ENCODE measurements at regions not wholly inside any gene's neighbourhood (a gene's known extent, or its start where the extent isn't known, plus 50 kb on each side); places are given as distances from the start of the nearest gene placed in this dataset.

GRCh38 chr4:15297344-15297743 is 130.5 kb upstream of the C1QTNF7 start:
- Histone ChIP-seq H3K4me1 (ENCODE audit: control insufficient read depth, insufficient read depth, low read length) (no peaks in the 10 kb centered on the region), H3K9ac (ENCODE audit: low read depth, low read length) (no peak overlapping the region), H3K9me3 (ENCODE audit: control insufficient read depth, insufficient read depth, low read length) (no peaks in the 10 kb centered on the region), H3K27me3 (ENCODE audit: control insufficient read depth, insufficient read depth, low read length) (no peaks in the 10 kb centered on the region), H3K36me3 (ENCODE audit: control insufficient read depth, insufficient read depth, low read length) (no peaks in the 10 kb centered on the region), H3K4me3 (ENCODE audit: low read depth, low read length) (no peak overlapping the region)

GRCh38 chr4:15299627-15300026 is 128.2 kb upstream of the C1QTNF7 start:
- no peak overlapping the region for H3K9ac ChIP-seq (ENCODE audit: low read depth, low read length)
- H3K27me3 ChIP-seq (ENCODE audit: control insufficient read depth, insufficient read depth, low read length), result no peaks in the 10 kb centered on the region
- H3K4me1 ChIP-seq (ENCODE audit: control insufficient read depth, insufficient read depth, low read length), result no peaks in the 10 kb centered on the region
- no peaks in the 10 kb centered on the region for H3K9me3 ChIP-seq (ENCODE audit: control insufficient read depth, insufficient read depth, low read length)
- H3K36me3 ChIP-seq (ENCODE audit: control insufficient read depth, insufficient read depth, low read length), result no peaks in the 10 kb centered on the region
- H3K4me3 ChIP-seq (ENCODE audit: low read depth, low read length), result no peak overlapping the region

GRCh38 chr4:15303052-15303641 is 124.7 kb upstream of the C1QTNF7 start:
- Histone ChIP-seq H3K9me3 (ENCODE audit: control insufficient read depth, insufficient read depth, low read length) (no peaks in the 10 kb centered on the region), H3K27me3 (ENCODE audit: control insufficient read depth, insufficient read depth, low read length) (no peaks in the 10 kb centered on the region), H3K9ac (ENCODE audit: low read depth, low read length) (no peak overlapping the region), H3K36me3 (ENCODE audit: control insufficient read depth, insufficient read depth, low read length) (no peaks in the 10 kb centered on the region), H3K4me1 (ENCODE audit: control insufficient read depth, insufficient read depth, low read length) (no peaks in the 10 kb centered on the region), H3K4me3 (ENCODE audit: low read depth, low read length) (no peak overlapping the region)

- no peaks in the 10 kb centered on the region for H3K27me3 ChIP-seq (ENCODE audit: control insufficient read depth, insufficient read depth, low read length)
- H3K4me1 ChIP-seq (ENCODE audit: control insufficient read depth, insufficient read depth, low read length), result peaks cover 1% of the 10 kb centered on the region
- no peaks in the 10 kb centered on the region for H3K9me3 ChIP-seq (ENCODE audit: control insufficient read depth, insufficient read depth, low read length)
- no peak overlapping the region for H3K4me3 ChIP-seq (ENCODE audit: low read depth, low read length)
- no peaks in the 10 kb centered on the region for H3K36me3 ChIP-seq (ENCODE audit: control insufficient read depth, insufficient read depth, low read length)
- no peak overlapping the region for H3K9ac ChIP-seq (ENCODE audit: low read depth, low read length)
Measured at GRCh38 chr4:15314974-15315373, 112.9 kb upstream of the C1QTNF7 start.

GRCh38 chr4:15317246-15317645 is 110.6 kb upstream of the C1QTNF7 start:
- no peaks in the 10 kb centered on the region for H3K9me3 ChIP-seq (ENCODE audit: control insufficient read depth, insufficient read depth, low read length)
- H3K27me3 ChIP-seq (ENCODE audit: control insufficient read depth, insufficient read depth, low read length), result no peaks in the 10 kb centered on the region
- no peak overlapping the region for H3K9ac ChIP-seq (ENCODE audit: low read depth, low read length)
- H3K36me3 ChIP-seq (ENCODE audit: control insufficient read depth, insufficient read depth, low read length), result no peaks in the 10 kb centered on the region
- peaks cover 3% of the 10 kb centered on the region for H3K4me1 ChIP-seq (ENCODE audit: control insufficient read depth, insufficient read depth, low read length)
- no peak overlapping the region for H3K4me3 ChIP-seq (ENCODE audit: low read depth, low read length)

GRCh38 chr4:15318621-15319348 is 109.0 kb upstream of the C1QTNF7 start:
- no peak overlapping the region for H3K9ac ChIP-seq (ENCODE audit: low read depth, low read length)
- no peaks in the 10 kb centered on the region for H3K36me3 ChIP-seq (ENCODE audit: control insufficient read depth, insufficient read depth, low read length)
- H3K4me3 ChIP-seq (ENCODE audit: low read depth, low read length), result no peak overlapping the region
- H3K9me3 ChIP-seq (ENCODE audit: control insufficient read depth, insufficient read depth, low read length), result no peaks in the 10 kb centered on the region
- no peaks in the 10 kb centered on the region for H3K27me3 ChIP-seq (ENCODE audit: control insufficient read depth, insufficient read depth, low read length)
- H3K4me1 ChIP-seq (ENCODE audit: control insufficient read depth, insufficient read depth, low read length), result peaks cover 3% of the 10 kb centered on the region

- H3K9ac ChIP-seq (ENCODE audit: low read depth, low read length), result no peak overlapping the region
- H3K4me1 ChIP-seq (ENCODE audit: control insufficient read depth, insufficient read depth, low read length), result peaks cover 3% of the 10 kb centered on the region
- no peaks in the 10 kb centered on the region for H3K36me3 ChIP-seq (ENCODE audit: control insufficient read depth, insufficient read depth, low read length)
- no peak overlapping the region for H3K4me3 ChIP-seq (ENCODE audit: low read depth, low read length)
- H3K9me3 ChIP-seq (ENCODE audit: control insufficient read depth, insufficient read depth, low read length), result no peaks in the 10 kb centered on the region
- no peaks in the 10 kb centered on the region for H3K27me3 ChIP-seq (ENCODE audit: control insufficient read depth, insufficient read depth, low read length)
Measured at GRCh38 chr4:15320121-15320678, 107.6 kb upstream of the C1QTNF7 start.

GRCh38 chr4:15322006-15322405 is 105.8 kb upstream of the C1QTNF7 start:
- Histone ChIP-seq H3K4me3 (ENCODE audit: low read depth, low read length) (no peak overlapping the region), H3K9ac (ENCODE audit: low read depth, low read length) (no peak overlapping the region), H3K27me3 (ENCODE audit: control insufficient read depth, insufficient read depth, low read length) (no peaks in the 10 kb centered on the region), H3K9me3 (ENCODE audit: control insufficient read depth, insufficient read depth, low read length) (no peaks in the 10 kb centered on the region), H3K4me1 (ENCODE audit: control insufficient read depth, insufficient read depth, low read length) (peaks cover 3% of the 10 kb centered on the region), H3K36me3 (ENCODE audit: control insufficient read depth, insufficient read depth, low read length) (no peaks in the 10 kb centered on the region)

GRCh38 chr4:15325987-15326386 is 101.8 kb upstream of the C1QTNF7 start:
- Histone ChIP-seq H3K9me3 (ENCODE audit: control insufficient read depth, insufficient read depth, low read length) (no peaks in the 10 kb centered on the region), H3K4me1 (ENCODE audit: control insufficient read depth, insufficient read depth, low read length) (no peaks in the 10 kb centered on the region), H3K36me3 (ENCODE audit: control insufficient read depth, insufficient read depth, low read length) (no peaks in the 10 kb centered on the region), H3K9ac (ENCODE audit: low read depth, low read length) (no peak overlapping the region), H3K4me3 (ENCODE audit: low read depth, low read length) (no peak overlapping the region), H3K27me3 (ENCODE audit: control insufficient read depth, insufficient read depth, low read length) (no peaks in the 10 kb centered on the region)

- no peak overlapping the region for H3K9ac ChIP-seq (ENCODE audit: low read depth, low read length)
- no peaks in the 10 kb centered on the region for H3K4me1 ChIP-seq (ENCODE audit: control insufficient read depth, insufficient read depth, low read length)
- no peaks in the 10 kb centered on the region for H3K27me3 ChIP-seq (ENCODE audit: control insufficient read depth, insufficient read depth, low read length)
- no peaks in the 10 kb centered on the region for H3K36me3 ChIP-seq (ENCODE audit: control insufficient read depth, insufficient read depth, low read length)
- no peak overlapping the region for H3K4me3 ChIP-seq (ENCODE audit: low read depth, low read length)
- no peaks in the 10 kb centered on the region for H3K9me3 ChIP-seq (ENCODE audit: control insufficient read depth, insufficient read depth, low read length)
Measured at GRCh38 chr4:15327311-15328298, 100.2 kb upstream of the C1QTNF7 start.

- no peaks in the 10 kb centered on the region for H3K9me3 ChIP-seq (ENCODE audit: control insufficient read depth, insufficient read depth, low read length)
- H3K27me3 ChIP-seq (ENCODE audit: control insufficient read depth, insufficient read depth, low read length), result no peaks in the 10 kb centered on the region
- no peak overlapping the region for H3K9ac ChIP-seq (ENCODE audit: low read depth, low read length)
- H3K36me3 ChIP-seq (ENCODE audit: control insufficient read depth, insufficient read depth, low read length), result no peaks in the 10 kb centered on the region
- no peak overlapping the region for H3K4me3 ChIP-seq (ENCODE audit: low read depth, low read length)
- no peaks in the 10 kb centered on the region for H3K4me1 ChIP-seq (ENCODE audit: control insufficient read depth, insufficient read depth, low read length)
Measured at GRCh38 chr4:15331930-15332329, 95.9 kb upstream of the C1QTNF7 start.

All from iPS-15b (cell line).